ENCODE measurements at regions not wholly inside any gene's neighbourhood (a gene's known extent, or its start where the extent isn't known, plus 50 kb on each side); places are given as distances from the start of the nearest gene placed in this dataset.

DNA sequence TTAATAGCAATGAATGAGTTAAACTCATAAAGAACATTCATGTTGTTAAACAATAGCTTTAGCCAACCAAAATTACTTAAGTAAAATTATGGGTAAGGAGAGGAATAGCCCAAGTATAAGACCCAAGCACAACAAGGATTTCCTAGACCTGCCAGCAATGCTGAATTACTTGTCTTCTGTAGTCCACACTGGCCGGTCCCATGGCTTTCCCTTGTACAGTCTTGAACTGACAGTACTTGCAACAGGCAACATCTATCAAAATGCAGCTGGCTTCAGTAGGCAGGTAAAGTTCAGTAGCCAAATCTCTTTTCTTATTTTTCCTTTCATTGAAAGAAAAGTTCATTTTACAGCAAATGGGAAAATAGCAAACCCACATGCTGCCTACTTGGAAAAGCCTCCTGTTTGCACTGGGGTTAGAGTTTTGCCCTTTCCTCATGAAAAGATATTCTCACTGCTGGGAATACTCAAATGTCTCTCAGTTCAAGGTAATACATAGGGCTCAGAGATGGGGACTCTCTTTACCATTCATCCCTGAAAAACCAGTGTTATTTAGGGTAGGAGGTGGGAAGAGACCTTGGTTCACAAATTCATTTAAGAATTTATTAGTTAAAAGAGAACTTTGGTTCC is 222.8 kb downstream of the TTLL7 start:
- no peak for DNase-seq
- intact Hi-C loops (cut with micrococcal nuclease), result no loop called here
- ATAC-seq, result no peak

DNA sequence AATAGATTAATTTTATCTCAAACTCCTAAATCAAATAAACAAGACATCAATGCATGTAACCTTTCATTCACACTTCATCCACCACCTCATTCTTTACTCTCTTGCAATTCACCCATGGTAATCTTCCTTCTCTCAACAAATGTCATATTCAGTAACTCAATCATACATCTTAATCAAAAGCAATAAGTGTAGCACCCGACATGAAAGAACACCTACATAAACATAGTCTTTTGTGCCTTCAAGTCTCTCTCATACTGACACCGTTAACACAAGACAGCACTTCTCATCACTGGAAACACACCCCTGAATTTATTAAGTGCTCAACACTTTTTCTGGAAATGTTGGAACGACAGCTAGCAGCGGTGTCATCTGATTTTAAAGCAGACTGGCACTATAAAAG is 225.9 kb downstream of the TTLL7 start:
- DNase-seq (no peak), ATAC-seq (no peak)
- intact Hi-C loops (cut with micrococcal nuclease), result no loop called here

DNA sequence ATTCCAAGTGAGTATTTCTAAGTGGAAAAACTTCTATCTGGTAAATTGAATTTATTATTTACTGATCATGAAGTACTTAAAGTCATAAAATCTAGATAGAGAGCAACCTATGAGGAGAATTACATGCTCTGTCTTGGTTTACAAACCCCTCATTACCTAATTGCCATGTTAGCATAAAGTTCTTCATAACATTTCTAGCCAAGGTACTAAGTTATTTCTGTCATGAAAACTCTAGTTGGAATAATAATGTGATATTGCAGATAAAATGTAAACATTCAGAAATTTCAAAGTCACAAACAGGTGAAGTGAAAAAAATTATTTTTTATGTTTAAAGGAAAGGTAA is 228.6 kb downstream of the TTLL7 start:
- intact Hi-C loops (cut with micrococcal nuclease), result no loop called here
- DNase-seq (no peak), ATAC-seq (no peak)

DNA sequence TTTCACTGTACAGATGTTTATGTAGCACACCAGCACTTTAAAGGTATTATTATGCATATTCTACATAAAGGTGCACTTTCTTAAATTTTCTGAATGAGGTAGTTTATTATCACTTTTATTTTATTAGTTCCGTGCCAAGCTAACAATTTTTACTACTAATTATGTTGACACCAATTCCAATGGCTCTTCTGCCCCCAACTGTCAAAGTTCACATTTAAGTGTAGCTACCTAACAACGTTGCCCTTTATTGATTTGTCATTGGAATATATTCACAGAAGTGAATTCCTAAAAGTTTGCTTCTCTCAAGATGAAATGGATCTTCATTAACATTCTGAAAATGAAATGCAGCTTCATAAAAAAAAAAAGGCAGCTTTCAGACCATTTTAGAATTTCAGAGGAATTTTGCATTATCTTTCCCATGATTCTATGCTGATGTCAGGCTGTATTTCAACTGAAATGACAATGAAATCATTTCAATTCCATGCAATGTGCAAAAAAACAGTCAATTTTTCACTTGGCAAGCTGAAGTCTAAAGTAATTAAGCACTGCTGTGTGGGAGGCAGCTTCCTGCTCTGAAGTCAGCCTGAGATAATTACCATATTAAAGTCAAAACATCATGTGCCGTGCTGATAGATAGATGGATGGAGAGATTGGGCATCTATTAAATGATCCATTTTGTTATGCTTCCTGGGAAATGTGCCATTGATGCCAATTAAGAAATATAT is 229.2 kb downstream of the TTLL7 start:
- ATAC-seq (no peak), DNase-seq (no peak)
- intact Hi-C loops (cut with micrococcal nuclease), result no loop called here

DNA sequence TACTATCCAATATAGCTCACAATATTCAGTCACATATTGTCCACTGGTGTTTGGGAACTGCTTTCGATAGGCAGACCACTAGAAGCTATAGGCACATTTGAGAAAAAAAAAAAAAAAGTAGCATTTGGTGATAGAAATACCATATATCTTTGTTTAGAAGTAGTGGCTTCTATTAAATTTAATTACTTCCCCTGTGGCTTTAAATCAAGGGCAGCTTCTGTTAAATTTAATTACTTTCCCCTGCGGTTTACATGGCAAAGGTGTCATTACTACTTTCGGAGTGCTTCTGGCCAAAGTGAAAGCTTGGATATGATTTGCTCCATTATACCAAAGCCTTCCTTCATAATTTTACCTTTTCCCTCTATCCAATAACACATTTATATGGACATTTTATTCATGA is 229.9 kb downstream of the TTLL7 start:
- ATAC-seq, result no peak
- intact Hi-C loops (cut with micrococcal nuclease), result no loop called here
- no peak for DNase-seq

DNA sequence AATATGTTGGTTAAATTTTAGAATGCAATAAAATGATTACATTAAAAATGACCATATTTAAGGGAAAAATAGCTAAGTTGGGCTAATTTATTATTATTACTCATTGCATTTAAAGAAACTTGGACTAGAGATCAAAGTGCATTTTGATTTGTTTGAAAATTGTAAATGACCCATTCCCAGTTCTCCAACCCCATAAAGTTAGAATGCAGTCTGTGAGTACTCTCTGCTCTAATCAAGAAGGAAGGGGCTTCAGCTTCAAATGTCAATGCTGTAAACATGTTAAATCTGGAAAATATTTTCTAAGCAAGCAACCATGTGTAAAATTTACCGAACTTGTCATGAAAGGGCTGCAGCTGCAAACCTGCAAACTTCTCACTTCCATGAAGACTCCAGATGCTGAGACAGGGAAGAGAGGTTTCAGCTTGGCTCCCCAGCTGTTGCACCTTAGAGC is 232.7 kb downstream of the TTLL7 start:
- ATAC-seq (no peak), DNase-seq (no peak)
- intact Hi-C loops (cut with micrococcal nuclease), result no loop called here

DNA sequence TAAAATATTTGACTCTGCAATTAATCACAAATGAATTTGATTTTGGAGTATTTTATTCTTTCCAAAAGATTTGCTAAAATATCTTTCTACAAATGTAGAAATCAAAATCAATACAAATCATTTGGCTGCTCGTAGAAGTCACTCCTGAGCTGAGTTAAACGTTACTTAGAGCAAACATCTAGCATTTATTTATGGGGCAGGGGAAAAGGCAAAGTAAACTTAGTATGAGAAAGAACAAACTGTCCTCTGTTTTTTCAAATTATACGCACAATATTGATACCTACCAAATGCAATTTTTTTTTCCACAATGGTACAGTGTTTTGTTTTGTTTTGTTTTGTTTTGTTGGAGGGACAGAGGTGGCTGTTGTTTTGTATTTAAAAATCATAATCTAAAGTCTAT is 233.8 kb downstream of the TTLL7 start:
- DNase-seq (no peak), ATAC-seq (no peak)
- intact Hi-C loops (cut with micrococcal nuclease), result no loop called here

DNA sequence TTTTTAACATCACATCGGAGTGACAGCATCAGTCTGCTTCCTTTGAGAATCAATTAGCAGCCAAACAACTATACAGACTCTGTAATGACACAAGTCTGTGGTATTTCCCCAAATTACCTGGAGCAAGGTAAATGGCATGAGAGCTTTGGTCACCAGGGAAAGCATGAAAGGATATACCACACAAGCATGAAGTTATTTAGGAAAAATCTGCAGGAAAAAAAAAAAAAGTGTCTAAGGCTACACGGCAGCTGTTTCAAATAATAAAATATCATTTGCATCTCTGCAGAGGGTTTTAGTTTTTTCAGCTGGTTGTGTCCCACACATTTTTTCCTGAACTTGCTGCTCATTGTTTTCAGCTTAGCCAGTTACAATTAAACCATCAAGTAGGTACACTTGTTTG is 234.7 kb downstream of the TTLL7 start:
- intact Hi-C loops (cut with micrococcal nuclease), result no loop called here
- ATAC-seq, result no peak
- DNase-seq, result no peak

DNA sequence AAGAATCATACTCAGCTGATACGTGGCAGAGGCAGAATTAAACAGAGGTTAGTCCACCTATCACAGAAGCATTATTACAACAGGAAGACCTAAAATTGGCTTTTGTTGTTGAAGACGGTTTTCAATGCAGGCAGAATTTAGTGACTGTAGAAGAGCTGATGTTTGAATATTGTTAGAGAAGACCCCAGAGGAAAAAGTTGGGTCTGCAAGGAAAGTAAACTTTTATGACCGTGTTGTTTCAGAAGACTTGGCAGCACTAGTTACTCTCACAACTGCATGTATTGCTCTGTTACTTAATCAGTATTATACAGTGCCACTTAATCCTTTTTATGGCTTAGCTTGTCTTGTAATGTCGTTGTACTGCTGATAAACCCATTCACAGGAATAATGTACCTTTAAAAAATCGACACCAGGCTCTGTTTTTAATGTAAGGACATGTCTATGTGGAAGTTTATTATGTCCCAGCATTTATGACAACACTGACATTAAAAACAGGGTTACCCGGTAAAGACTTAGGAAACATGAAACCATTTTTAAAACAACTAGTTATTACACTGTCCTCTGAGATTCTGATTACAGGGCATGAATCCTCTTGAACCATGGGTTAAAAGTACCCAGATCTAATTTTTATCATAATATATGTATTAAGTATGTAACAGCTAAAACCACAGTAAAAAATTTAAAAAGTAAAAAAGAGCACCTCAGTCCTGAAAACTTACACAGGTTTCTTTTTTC is 235.4 kb downstream of the TTLL7 start:
- intact Hi-C loops (cut with micrococcal nuclease), result no loop called here
- DNase-seq (no peak), ATAC-seq (no peak)

DNA sequence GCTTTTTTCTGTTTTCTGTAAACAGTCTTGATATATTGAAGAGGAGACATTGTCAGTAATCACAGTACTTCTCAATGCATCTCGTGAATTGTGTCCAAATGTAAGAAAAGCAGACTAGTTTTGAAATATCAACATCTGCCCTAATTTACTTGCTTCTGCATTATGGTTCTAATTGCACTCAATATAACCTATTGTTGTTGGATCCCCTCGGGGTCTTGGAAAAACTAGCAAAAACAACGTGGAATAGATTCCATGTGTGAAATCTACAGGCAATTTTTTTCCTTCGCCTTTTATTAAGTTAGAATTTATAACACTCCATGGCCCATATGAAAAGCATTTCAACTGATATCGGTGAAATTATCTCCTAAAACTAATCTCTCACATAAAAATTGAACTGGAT is 236.5 kb downstream of the TTLL7 start:
- no peak for DNase-seq
- intact Hi-C loops (cut with micrococcal nuclease), result no loop called here
- ATAC-seq, result no peak

DNA sequence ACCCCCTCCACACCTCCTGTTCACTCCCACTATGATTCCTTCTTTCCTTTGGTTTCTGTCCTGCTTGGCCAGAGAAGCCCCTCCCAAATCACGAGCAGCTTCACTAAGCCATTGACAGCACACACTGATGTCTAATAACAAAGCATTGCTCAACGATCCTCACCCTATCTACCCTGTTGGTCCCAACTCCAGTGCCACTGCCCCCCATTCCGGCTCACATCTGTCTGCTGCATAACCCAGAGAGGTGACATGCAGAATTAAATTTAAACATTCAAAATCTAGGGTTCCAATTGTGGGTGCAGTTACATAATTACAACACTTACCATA is 236.9 kb downstream of the TTLL7 start:
- no peak for DNase-seq
- intact Hi-C loops (cut with micrococcal nuclease), result no loop called here

DNA sequence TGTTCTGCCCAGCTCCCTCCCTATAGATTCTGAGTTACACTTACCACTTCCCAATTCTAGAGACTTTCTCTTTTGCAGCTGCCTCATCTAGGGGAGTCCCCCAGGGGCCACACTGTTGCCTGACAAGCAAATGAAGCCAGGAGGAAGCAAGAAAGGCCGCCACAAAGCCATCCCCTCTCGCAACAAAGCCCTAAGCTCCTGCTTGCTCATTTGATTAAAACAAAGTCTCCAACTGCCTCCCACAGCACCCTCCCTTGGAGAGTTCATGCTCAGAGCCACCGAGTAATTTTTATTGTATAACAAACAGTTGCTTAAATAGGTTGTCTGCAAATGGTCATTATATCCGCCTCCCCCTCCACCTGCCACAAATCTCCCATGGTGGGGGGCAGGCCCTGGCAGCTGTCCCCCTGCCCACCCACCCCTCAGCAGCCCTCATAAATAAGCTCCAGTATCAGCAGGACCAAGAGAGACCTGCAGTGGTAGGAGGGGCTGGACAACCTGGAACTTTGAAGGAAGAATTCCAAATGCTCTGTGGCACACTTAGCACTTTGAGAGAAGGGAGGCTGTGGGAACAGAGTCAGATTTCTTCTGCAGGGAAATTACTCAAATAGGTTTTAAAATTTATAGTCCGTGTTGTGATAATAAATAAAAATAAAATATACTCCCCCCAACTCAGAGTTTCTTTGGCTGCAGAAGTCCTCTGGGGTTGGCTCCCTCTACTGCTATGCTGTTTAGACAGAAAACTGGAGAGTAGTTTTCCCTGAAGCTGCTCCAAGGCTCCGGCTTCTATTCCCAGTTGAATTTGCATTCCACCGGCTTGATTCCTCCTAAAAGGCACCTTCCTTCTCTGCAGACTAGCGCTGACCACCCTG is 237.5 kb downstream of the TTLL7 start:
- no peak for DNase-seq
- ATAC-seq, result no peak
- intact Hi-C loops (cut with micrococcal nuclease), result no loop called here

More for the DNA sequence above, 236.9 kb downstream of the TTLL7 start:
- ATAC-seq, result no peak

DNA sequence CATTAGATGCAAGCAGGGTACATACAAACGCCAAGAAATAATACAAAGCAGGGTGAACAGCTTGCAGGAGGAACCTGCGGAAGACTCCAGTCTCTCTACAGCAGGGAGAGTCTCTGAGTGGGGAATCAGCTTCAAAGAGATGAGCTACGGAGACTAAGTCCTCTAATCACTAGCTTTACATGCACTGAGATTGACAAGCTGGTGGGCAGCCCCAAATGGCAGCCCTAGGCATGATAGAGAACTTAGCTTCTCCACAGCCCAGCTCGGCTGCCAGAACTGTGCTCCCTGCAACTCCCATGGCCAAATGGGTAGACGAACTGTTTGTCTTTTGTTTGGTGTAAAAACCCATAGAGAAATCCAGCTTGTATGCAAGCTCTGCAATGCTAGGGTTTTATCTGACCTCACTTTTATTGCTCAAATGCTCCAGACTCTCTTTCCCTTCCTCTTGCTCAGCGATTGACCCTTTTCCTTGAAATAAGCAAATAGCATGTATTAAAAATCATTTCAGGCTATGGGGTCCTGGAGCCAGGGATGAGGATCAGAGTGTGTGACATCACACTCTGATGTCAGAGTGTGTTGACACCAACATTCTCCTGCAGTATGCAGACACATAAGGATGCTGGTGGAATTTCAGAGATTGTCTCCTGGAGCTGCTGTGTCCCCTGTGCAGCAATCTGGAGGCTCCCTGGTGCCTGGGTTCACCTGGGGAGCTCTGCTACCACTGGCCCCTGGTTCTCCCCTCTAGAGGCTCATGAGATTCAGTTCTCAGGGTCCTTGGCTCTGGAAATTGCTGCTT is 238.5 kb downstream of the TTLL7 start:
- ATAC-seq (no peak), DNase-seq (no peak)
- intact Hi-C loops (cut with micrococcal nuclease), result no loop called here

DNA sequence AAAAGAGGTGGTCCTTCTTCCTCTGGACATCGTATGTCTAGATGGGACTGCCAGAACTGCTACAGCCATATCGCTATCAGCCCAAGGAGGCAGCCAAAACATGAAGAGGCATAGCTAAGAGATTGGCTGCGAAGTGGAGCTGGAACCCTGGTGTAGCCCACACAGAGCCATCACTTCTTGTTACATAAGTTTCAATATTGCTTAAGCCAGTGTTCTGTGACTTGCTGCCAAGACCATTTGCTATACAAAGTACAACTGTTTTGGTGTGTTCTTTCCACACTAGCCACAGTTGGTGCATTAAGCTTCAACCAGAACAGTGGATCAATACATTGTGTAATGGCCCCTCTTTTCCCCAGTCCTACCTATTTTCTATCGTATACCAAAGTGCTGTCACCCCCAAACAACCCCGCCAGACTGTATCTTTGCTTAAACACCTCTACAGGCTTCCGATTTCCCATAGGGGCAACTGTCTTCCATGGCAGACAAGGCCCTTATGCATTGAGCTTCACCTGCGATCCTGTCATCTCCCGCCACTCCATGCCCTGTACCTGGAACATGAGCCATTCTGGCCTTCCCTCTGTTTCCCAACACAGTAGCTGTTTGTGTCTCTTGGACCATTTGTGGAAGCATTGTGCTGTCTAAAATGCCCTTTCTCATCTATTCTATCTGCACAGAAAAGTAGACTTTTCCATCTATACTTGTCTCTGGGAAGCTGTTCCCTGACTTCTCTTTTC is 241.8 kb downstream of the TTLL7 start:
- ATAC-seq, result no peak
- intact Hi-C loops (cut with micrococcal nuclease), result no loop called here
- no peak for DNase-seq

DNA sequence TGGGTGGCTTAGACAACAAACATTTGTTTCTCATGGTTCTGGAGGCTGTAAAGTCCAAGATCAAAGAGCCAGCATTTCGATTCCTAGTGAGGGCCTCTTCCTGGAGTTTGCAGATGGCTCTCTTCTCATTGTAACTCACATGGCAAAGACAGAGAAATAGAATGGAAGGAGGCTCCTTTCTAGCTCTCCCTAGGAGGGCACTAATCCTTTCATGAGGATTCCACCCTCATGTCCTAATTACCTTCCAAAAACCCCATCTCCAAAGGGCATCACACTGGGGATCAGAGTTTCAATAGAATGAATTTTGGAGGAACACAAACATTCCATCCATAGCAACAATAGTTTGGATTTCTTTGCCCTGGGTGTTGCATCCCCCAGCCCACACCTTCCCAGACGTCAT is 247.3 kb downstream of the TTLL7 start:
- DNase-seq, result no peak
- no peak for ATAC-seq
- intact Hi-C loops (cut with micrococcal nuclease), result no loop called here

DNA sequence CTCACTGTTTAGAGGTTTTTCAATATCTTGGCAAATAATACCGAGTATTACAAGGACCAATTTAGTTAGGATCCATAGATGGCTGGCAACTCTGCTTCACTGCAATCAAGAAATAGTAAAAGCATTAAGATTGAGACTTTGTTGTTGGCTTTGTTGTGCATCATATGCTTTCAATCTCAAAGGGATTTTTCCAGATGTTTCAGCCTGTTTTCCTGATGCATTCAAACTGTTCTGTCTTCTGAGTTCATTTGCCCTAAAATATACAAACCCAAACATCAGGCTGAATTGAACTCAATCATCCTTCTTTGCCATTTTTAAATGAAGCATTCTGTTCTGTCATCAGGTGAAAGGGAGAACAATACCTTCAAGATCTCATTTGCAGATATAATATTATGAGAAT is 248.7 kb downstream of the TTLL7 start:
- intact Hi-C loops (cut with micrococcal nuclease), result no loop called here
- no peak for ATAC-seq

DNA sequence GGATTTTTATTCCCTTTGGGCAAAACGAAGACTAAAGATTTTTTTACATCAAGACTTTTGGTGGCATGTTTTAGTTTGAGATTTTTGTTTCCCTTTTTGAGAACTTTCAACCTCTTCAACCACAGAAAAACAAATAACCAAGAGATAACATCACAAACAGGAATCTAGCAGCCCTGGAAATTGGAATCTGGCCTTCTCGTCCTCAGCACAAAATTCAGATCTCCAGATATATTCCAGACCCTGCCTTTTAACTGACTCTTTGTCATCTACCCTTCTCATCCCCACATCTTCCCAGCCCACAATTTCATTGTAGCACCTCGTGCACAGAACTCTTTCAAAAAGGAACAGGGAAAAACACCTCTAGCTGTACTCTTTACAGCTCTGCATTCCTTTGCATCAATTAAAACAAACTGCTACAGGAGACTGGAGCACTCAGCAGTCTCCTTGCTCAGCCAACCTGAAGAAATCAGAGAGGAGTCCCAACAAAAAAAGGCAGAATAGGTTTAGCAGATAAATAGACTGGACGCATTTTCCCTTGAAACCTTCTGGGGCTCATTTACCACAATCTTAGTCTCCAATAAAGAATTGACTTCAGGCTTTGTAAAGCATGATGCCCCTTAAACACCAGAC is 251.0 kb downstream of the TTLL7 start:
- intact Hi-C loops (cut with micrococcal nuclease), result no loop called here
- no peak for ATAC-seq
- DNase-seq, result no peak

More for the DNA sequence above, 248.7 kb downstream of the TTLL7 start:
- no peak for DNase-seq

DNA sequence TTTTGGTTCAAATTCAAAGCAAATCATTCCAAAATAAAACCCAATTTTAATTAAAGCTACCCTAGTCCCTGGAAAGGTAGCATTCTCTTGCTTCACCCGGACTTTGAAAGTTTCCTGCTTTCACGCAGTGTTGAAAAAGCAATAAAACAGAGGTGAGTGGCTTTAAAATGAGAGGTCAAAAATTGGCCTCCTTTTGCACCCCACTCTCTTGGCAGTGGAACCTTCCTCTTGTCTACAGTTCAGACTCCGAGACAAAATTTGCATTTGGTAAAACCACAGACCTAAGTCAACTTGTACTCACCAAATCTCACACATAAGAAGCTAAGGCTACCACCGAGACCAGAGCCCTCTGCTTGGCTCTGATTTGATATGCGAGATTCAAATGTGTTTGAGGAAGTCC is 252.7 kb downstream of the TTLL7 start:
- intact Hi-C loops (cut with micrococcal nuclease), result no loop called here
- ATAC-seq (no peak), DNase-seq (no peak)
